NCI-H524 treated with DMSO at 0.1 percent for 48 hours (cell line): ENCODE measurements at regions not wholly inside any gene's neighbourhood (a gene's known extent, or its start where the extent isn't known, plus 50 kb on each side); places are given as distances from the start of the nearest gene placed in this dataset.
A peak's percentile ranks its signal among the peaks of the same experiment; 100 is the strongest.

Source experiments
- DNase-seq: peaks from one replicate; lab custom pipeline; 2025; lab: John Stamatoyannopoulos, UW

GRCh38 chr9:10674586-10674985, 61.8 kb upstream of the PTPRD start:
- DNase-seq: no peak

- no peak for DNase-seq
Measured at GRCh38 chr9:10678010-10678409, 65.2 kb upstream of the PTPRD start.

- DNase-seq: no peak
Measured at GRCh38 chr9:10678790-10679189, 66.0 kb upstream of the PTPRD start.

- DNase-seq: no peak
Measured at GRCh38 chr9:10686943-10687342, 74.1 kb upstream of the PTPRD start.

GRCh38 chr9:10690546-10690945, 77.7 kb upstream of the PTPRD start:
- DNase-seq: no peak

GRCh38 chr9:10697044-10697443, 84.2 kb upstream of the PTPRD start:
- DNase-seq: no peak

- no peak for DNase-seq
Measured at GRCh38 chr9:10700291-10700690, 87.5 kb upstream of the PTPRD start.

GRCh38 chr9:10700915-10701314, 88.1 kb upstream of the PTPRD start:
- DNase-seq: no peak

GRCh38 chr9:10701906-10702305, 89.1 kb upstream of the PTPRD start:
- DNase-seq: peak; percentile 90

GRCh38 chr9:10703139-10703538, 90.3 kb upstream of the PTPRD start:
- DNase-seq: no peak

GRCh38 chr9:10704720-10705119, 91.9 kb upstream of the PTPRD start:
- no peak for DNase-seq

GRCh38 chr9:10705383-10705782, 92.6 kb upstream of the PTPRD start:
- DNase-seq: no peak

GRCh38 chr9:10706788-10707187, 94.0 kb upstream of the PTPRD start:
- DNase-seq: no peak

- peak; percentile 9 for DNase-seq
Measured at GRCh38 chr9:10721301-10721700, 108.5 kb upstream of the PTPRD start.

- DNase-seq: no peak
Measured at GRCh38 chr9:10729213-10729612, 116.4 kb upstream of the PTPRD start.

- no peak for DNase-seq
Measured at GRCh38 chr9:10744669-10745068, 131.9 kb upstream of the PTPRD start.

- no peak for DNase-seq
Measured at GRCh38 chr9:10753474-10753873, 140.7 kb upstream of the PTPRD start.

- DNase-seq: no peak
Measured at GRCh38 chr9:10764481-10764880, 151.7 kb upstream of the PTPRD start.

- peak; percentile 72 for DNase-seq
Measured at GRCh38 chr9:10773136-10773535, 160.3 kb upstream of the PTPRD start.

- peak; percentile 88 for DNase-seq
Measured at GRCh38 chr9:10774051-10774450, 161.2 kb upstream of the PTPRD start.

- DNase-seq: no peak
Measured at GRCh38 chr9:10785255-10785654, 172.5 kb upstream of the PTPRD start.

- no peak for DNase-seq
Measured at GRCh38 chr9:10793306-10793705, 180.5 kb upstream of the PTPRD start.

- DNase-seq: no peak
Measured at GRCh38 chr9:10804486-10804885, 191.7 kb upstream of the PTPRD start.

GRCh38 chr9:10806868-10807267, 194.1 kb upstream of the PTPRD start:
- DNase-seq: no peak

- no peak for DNase-seq
Measured at GRCh38 chr9:10818206-10818605, 205.4 kb upstream of the PTPRD start.
